GM23248 (cell line): ENCODE measurements at regions not wholly inside any gene's neighbourhood (a gene's known extent, or its start where the extent isn't known, plus 50 kb on each side); places are given as distances from the start of the nearest gene placed in this dataset.

Source experiments
- DNase-seq: peaks from one replicate; pipeline ENCODE4 v3.0.0-alpha.2; 2015
- H2AFZ ChIP-seq: fragments of 200-600 bp; sonication (generic); 2 replicates; pipeline ENCODE4 v1.6.1; 2016; ENCODE audit warnings: antibody characterized with exemption
- H3F3A ChIP-seq: fragments of 200-600 bp; sonication (generic); 2 replicates; pipeline ENCODE4 v1.6.1; 2016; ENCODE audit warnings: mild to moderate bottlenecking, antibody characterized with exemption, mixed run types; ENCODE audit not compliant: insufficient read depth
- H3K27ac ChIP-seq: fragments of 200-600 bp; sonication (generic); 2 replicates; pipeline ENCODE4 v1.5.1; 2016; ENCODE audit warnings: mild to moderate bottlenecking
- H3K27me3 ChIP-seq: fragments of 200-600 bp; sonication (generic); replicated peaks from 2 replicates; pipeline ENCODE4 v1.6.1; 2016; ENCODE audit warnings: mild to moderate bottlenecking; ENCODE audit not compliant: insufficient read depth
- H3K36me3 ChIP-seq: fragments of 200-600 bp; sonication (generic); 2 replicates; pipeline ENCODE4 v1.6.1; 2016; ENCODE audit warnings: low read depth, mild to moderate bottlenecking
- H3K4me1 ChIP-seq: fragments of 200-600 bp; sonication (generic); 2 replicates; pipeline ENCODE4 v1.6.1; 2016; ENCODE audit warnings: mild to moderate bottlenecking; ENCODE audit not compliant: insufficient read depth
- H3K4me2 ChIP-seq: fragments of 200-600 bp; sonication (generic); one replicate; pipeline ENCODE4 v1.6.1; 2016; ENCODE audit warnings: mild to moderate bottlenecking; ENCODE audit not compliant: unreplicated experiment
- H3K4me3 ChIP-seq: fragments of 200-600 bp; sonication (generic); 2 replicates; pipeline ENCODE4 v1.5.1; 2016; ENCODE audit warnings: mild to moderate bottlenecking
- H3K79me2 ChIP-seq: fragments of 200-600 bp; sonication (generic); 2 replicates; pipeline ENCODE4 v1.6.1; 2016; ENCODE audit warnings: mild to moderate bottlenecking; ENCODE audit not compliant: insufficient read depth
- H3K9ac ChIP-seq: fragments of 200-600 bp; sonication (generic); 2 replicates; pipeline ENCODE4 v1.6.1; 2016; ENCODE audit warnings: mild to moderate bottlenecking
- H3K9me2 ChIP-seq: fragments of 200-600 bp; sonication (generic); 2 replicates; pipeline ENCODE4 v1.6.1; 2016; ENCODE audit warnings: mixed run types, mild to moderate bottlenecking, moderate library complexity; ENCODE audit not compliant: insufficient read depth
- H3K9me3 ChIP-seq: fragments of 200-600 bp; sonication (generic); one replicate; pipeline ENCODE4 v1.6.1; 2017; ENCODE audit warnings: low read depth
- H4K20me1 ChIP-seq: fragments of 200-600 bp; sonication (generic); 2 replicates; pipeline ENCODE4 v1.6.0; 2016; ENCODE audit not compliant: insufficient read depth
- EZH2 ChIP-seq: fragments of 200-600 bp; sonication (generic); IDR thresholded peaks from 2 replicates; pipeline ENCODE4 v1.6.1; 2018; ENCODE audit warnings: antibody characterized with exemption, mild to moderate bottlenecking; ENCODE audit not compliant: insufficient read depth, poor library complexity, severe bottlenecking
- EZH2phosphoT487 ChIP-seq: fragments of 200-600 bp; sonication (generic); IDR thresholded peaks from 2 replicates; pipeline ENCODE4 v1.6.1; 2018; ENCODE audit warnings: antibody characterized with exemption, moderate library complexity, mild to moderate bottlenecking, low read depth; ENCODE audit not compliant: insufficient read depth
- WGBS, 2 experiments: methylation state at CpG; one replicate each; pipeline ENCODE4 v1.1.6; 2015 to 2017; ENCODE audit warnings: low lambda C conversion rate in 2 of 2, low coverage in 1 of 2; ENCODE audit errors: missing lambda C conversion rate in 2 of 2; 5-methylcytosine and 5-hydroxymethylcytosine counted together
- in situ Hi-C: fragments of 300-500 bp; cut with MboI; formaldehyde crosslinking; loops from 2 replicates; pipeline ENCODE4 v1.15.0; 2020

DNA sequence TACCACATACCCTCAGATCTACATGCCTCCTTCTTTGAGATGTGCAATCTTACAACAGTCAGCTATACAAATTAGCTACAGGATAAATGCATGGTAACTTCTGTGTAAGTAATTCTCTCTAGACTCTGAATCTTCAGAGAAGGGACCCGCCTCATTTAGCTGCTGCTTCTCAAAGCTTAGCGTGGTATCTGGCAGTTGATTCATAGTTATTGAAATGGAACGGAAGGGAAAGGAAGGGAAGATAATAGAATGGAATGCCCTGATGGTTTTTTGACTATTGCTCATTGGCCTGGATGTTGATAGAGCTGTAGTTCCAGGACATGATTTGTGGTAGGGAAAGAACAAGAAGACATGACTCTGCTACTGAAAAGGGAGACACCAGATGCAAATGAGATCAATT, 498.1 kb upstream of the CRIM1 start:
- WGBS, 2 experiments = 6 to 9% methylated on average over 3 of the region's 3 CpGs
- Histone ChIP-seq H2AFZ (no peak overlapping the region), H3K4me2 (no peak overlapping the region), H3F3A (no peaks in the 10 kb centered on the region), H3K4me1 (no peaks in the 10 kb centered on the region), H3K36me3 (no peaks in the 10 kb centered on the region), H3K27me3 (no peaks in the 10 kb centered on the region), H4K20me1 (no peaks in the 10 kb centered on the region), H3K27ac (no peak overlapping the region), H3K9me2 (no peaks in the 10 kb centered on the region), H3K9me3 (no peaks in the 10 kb centered on the region), H3K4me3 (no peak overlapping the region), H3K79me2 (no peaks in the 10 kb centered on the region), H3K9ac (no peak overlapping the region)
- DNase-seq = no peak
- TF ChIP-seq EZH2phosphoT487 (no peak), EZH2 (no peak)
- in situ Hi-C loops = no loop called here

DNA sequence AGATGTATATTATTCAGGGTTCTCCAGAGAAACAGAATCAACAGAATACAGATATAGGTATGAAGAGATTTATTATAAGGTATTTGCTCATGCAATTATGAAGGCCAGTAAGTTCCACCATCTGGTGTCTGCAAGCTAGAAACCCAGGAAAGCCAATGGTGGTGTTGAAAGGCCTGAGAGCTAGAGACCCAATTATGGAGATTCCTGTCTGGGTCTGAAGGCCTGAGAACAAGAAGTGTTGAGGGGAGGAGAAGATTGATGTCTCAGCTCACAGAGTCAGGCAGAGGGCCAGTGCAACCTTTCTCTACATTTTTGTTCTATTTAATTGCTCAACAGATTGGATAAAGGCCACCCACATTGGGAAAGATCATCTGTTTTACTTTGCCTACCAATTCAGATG, 524.2 kb upstream of the CRIM1 start:
- H4K20me1 ChIP-seq = no peaks in the 10 kb centered on the region
- no peaks in the 10 kb centered on the region for H3K9me3 ChIP-seq
- no peak for TF ChIP-seq EZH2phosphoT487
- TF ChIP-seq EZH2 = no peak
- H3K4me3 ChIP-seq = no peak overlapping the region
- H3K9ac ChIP-seq = no peak overlapping the region
- in situ Hi-C loops = no loop called here
- H3K79me2 ChIP-seq = no peaks in the 10 kb centered on the region
- H3K4me1 ChIP-seq = no peaks in the 10 kb centered on the region
- no peaks in the 10 kb centered on the region for H3K9me2 ChIP-seq
- no peaks in the 10 kb centered on the region for H3K27me3 ChIP-seq
- H3K36me3 ChIP-seq = no peaks in the 10 kb centered on the region
- no peak for DNase-seq
- no peak overlapping the region for H3K27ac ChIP-seq
- no peaks in the 10 kb centered on the region for H3F3A ChIP-seq
- no peak overlapping the region for H2AFZ ChIP-seq
- H3K4me2 ChIP-seq = no peak overlapping the region

DNA sequence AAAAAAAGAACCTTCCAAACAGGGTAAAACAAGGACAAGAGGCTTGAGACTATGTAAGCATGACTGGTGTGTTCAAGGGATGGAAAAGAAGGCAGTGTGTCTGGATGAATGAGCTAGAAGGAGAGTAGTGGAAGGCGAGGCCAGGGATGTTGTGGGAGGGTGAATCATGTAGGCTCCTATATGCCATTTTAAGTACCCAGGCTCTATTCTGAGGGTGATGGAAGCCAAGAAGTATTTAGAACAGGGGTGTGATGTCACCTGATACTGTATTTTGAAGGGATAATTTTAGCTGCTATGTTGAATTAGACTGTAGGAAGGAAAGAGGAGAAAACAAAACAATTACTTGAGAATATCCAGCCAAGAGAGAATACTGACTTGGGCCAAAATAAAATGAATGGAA, 524.7 kb upstream of the CRIM1 start:
- 29 to 35% methylated on average over 1 of the region's 1 CpG for WGBS, 2 experiments
- no peaks in the 10 kb centered on the region for H3K27me3 ChIP-seq
- no peak for DNase-seq
- H3K36me3 ChIP-seq = no peaks in the 10 kb centered on the region
- H3K4me3 ChIP-seq = no peak overlapping the region
- no peaks in the 10 kb centered on the region for H3K4me1 ChIP-seq
- no peaks in the 10 kb centered on the region for H3K9me3 ChIP-seq
- H3K27ac ChIP-seq = no peak overlapping the region
- no peaks in the 10 kb centered on the region for H3K9me2 ChIP-seq
- in situ Hi-C loops = no loop called here
- H2AFZ ChIP-seq = no peak overlapping the region
- no peaks in the 10 kb centered on the region for H3K79me2 ChIP-seq
- no peak overlapping the region for H3K4me2 ChIP-seq
- TF ChIP-seq EZH2phosphoT487 (no peak), EZH2 (no peak)
- no peaks in the 10 kb centered on the region for H4K20me1 ChIP-seq
- no peak overlapping the region for H3K9ac ChIP-seq
- no peaks in the 10 kb centered on the region for H3F3A ChIP-seq

DNA sequence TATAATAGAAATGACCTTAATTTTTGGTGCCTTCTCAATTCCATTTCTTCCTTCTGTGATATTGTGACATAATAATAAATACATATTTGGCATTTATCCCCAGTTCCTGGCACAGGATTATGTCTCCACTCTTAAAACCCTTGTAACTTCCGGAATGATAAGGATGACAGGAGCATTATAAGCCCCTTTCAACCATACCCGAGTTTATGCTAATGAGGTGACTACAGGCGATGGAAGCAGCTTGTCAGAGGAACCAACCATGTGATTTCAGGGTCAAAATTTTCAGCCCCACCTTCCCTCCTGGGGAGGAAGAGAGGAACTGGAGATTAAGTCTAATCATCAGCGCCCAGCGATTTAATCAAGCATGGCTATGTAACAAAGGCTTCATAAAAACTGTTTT, 528.5 kb upstream of the CRIM1 start:
- no peaks in the 10 kb centered on the region for H3K36me3 ChIP-seq
- no peak for DNase-seq
- whole genome bisulfite sequencing, 2 experiments = 36 to 49% methylated on average over 5 of the region's 5 CpGs
- no peak overlapping the region for H2AFZ ChIP-seq
- no peaks in the 10 kb centered on the region for H3K79me2 ChIP-seq
- no peaks in the 10 kb centered on the region for H3K4me1 ChIP-seq
- H3K9me2 ChIP-seq = no peaks in the 10 kb centered on the region
- H4K20me1 ChIP-seq = no peaks in the 10 kb centered on the region
- in situ Hi-C loops = no loop called here
- H3K9me3 ChIP-seq = no peaks in the 10 kb centered on the region
- TF ChIP-seq EZH2 = no peak
- no peak for TF ChIP-seq EZH2phosphoT487
- H3F3A ChIP-seq = no peaks in the 10 kb centered on the region
- H3K9ac ChIP-seq = no peak overlapping the region
- no peak overlapping the region for H3K4me3 ChIP-seq
- H3K27ac ChIP-seq = no peak overlapping the region
- H3K27me3 ChIP-seq = no peaks in the 10 kb centered on the region
- no peak overlapping the region for H3K4me2 ChIP-seq

DNA sequence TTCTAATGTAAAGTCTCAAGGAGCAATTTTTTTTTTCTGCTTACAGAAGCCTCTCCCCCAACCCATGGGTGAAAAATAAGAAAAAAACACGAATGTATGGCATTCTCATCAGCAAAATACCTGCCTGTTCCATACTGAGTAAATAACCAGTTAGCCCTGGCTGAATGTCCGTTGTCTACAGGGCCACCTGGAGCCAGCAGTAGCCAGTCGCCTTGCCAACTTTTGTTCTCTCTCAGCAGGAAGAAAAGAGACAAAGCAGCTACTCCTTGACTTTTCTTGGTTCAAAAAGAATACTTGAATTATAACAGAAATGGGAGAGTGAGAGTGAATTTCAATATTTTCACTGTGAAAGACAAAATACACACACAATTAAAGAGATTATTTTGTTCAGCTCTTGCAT, 532.9 kb upstream of the CRIM1 start:
- Histone ChIP-seq H3K27ac (no peak overlapping the region), H3K9me3 (no peaks in the 10 kb centered on the region), H3K4me3 (no peak overlapping the region), H3K4me2 (no peak overlapping the region), H3K4me1 (no peaks in the 10 kb centered on the region), H3K79me2 (no peaks in the 10 kb centered on the region), H3K36me3 (no peaks in the 10 kb centered on the region), H3F3A (no peaks in the 10 kb centered on the region), H3K9ac (no peak overlapping the region), H3K9me2 (no peaks in the 10 kb centered on the region), H4K20me1 (no peaks in the 10 kb centered on the region), H2AFZ (no peak overlapping the region), H3K27me3 (no peaks in the 10 kb centered on the region)
- in situ Hi-C loops = no loop called here
- TF ChIP-seq EZH2 = no peak
- no peak for TF ChIP-seq EZH2phosphoT487
- DNase-seq = no peak
- 3 to 10% methylated on average over 3 of the region's 3 CpGs for WGBS, 2 experiments
